ENCODE measurements at regions not wholly inside any gene's neighbourhood (a gene's known extent, or its start where the extent isn't known, plus 50 kb on each side); places are given as distances from the start of the nearest gene placed in this dataset.

DNA sequence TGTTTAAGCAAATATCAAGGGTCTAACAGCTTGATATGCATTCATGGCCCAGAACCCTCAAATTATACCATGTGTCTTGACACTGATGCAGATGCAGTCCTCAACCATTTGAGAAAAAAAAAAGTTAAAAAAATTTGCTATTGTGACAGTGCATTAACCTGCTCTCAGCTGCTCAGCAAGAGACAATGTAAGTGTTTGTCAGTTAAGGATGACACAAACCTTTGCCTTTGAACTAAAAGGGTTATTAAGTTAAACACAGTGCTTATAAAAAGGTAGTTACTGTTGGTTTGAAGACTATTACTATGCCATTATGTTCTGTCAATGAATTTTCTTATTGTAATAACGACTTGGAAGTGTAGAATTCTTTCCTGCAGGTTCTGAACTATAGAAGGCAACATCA, 655.6 kb upstream of the NEGR1 start:
- DNase-seq (ENCODE audit: low spot score) = no peak

GRCh38 chr1:72936942-72937341, 654.6 kb upstream of the NEGR1 start:
- no peak for DNase-seq (ENCODE audit: low spot score)

DNA sequence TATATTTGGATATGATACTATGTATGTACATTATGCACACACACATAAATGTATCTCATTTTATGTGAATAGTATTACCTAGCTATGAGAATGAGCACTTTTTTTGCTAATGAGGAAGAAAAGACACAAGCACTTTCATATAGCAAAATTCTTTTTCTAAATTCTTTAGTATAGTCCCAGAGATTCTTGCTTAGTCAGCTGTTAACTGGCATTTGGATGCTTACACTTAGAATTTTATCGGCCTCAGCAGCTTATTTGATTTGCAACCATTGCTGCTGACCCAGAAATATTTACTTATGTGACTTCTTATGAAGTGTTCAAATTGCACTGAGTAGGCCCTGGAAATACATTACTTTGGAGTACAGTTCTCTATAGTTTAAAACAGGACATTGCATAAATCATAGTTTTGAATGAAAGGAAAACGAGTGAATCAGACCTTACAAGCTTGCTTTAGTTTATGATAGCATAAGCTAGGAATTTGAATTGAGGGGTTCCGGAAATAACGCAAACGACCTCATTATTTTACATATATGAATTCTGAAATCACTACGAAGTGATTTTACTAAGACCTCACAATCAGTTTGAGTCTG, 653.9 kb upstream of the NEGR1 start:
- no peak for DNase-seq (ENCODE audit: low spot score)

- no peak for DNase-seq (ENCODE audit: low spot score)
Observed at GRCh38 chr1:72932025-72932424, 649.7 kb upstream of the NEGR1 start.

GRCh38 chr1:72930528-72930927, 648.2 kb upstream of the NEGR1 start:
- no peak for DNase-seq (ENCODE audit: low spot score)

- no peak for DNase-seq (ENCODE audit: low spot score)
Observed at GRCh38 chr1:72918940-72919339, 636.6 kb upstream of the NEGR1 start.

DNA sequence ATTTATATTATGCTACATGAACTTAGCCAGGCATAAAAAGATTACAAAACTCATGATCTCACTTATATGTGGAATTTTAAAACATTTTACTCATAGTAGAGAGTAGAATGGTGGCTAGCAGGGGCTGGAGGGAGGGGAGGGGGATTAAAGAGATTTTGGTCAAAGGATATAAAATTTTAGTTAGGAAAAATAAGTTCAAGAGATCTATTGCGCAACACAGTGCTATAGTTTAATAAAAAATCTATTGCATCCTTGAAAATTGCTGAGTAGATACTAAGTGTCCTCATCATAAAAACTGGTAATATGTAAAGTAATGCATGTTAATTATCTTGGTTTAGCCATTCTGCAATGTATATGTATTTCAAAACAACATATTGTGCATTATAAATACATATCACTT, 635.6 kb upstream of the NEGR1 start:
- DNase-seq (ENCODE audit: low spot score) = no peak

- no peak for DNase-seq (ENCODE audit: low spot score)
Observed at GRCh38 chr1:72915581-72915980, 633.2 kb upstream of the NEGR1 start.

DNA sequence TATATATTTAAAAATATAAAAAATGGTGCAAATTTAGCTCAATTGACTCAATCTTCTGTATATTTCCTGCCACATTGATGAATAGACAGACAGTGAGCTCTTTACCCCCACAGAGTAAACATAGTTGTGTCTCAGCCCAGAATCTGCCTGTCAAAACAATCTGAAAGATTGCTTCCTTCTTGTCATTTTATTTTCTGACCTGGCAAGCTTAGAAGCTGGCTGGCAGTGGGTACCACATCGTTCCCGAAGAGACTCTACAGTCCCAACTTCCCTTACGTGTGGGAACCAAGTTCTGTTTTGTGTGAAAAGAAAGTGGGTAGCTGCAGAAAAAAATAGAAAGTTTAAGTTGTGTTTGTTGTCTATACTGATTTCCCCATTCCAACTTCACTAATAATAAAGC, 629.3 kb upstream of the NEGR1 start:
- DNase-seq (ENCODE audit: low spot score) = no peak

DNA sequence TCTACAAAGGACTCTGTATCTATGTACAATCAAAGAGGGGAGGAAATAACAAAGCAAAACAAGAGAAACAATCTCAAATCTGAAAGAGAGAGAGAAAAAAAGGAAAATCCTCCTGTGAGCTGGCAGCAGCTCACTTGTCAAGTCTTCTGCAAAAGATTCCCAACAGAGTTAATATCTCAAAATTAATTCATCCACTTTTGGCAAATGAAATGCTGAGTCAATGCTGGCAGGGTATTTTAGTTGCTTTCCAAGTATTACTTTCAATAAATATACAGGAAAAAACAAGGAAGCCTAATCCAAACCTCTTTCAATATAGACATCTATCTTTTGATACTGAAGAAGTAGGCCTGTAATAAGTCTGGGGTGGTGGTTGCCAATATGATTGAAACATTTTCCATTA, 613.9 kb upstream of the NEGR1 start:
- DNase-seq (ENCODE audit: low spot score) = no peak

DNA sequence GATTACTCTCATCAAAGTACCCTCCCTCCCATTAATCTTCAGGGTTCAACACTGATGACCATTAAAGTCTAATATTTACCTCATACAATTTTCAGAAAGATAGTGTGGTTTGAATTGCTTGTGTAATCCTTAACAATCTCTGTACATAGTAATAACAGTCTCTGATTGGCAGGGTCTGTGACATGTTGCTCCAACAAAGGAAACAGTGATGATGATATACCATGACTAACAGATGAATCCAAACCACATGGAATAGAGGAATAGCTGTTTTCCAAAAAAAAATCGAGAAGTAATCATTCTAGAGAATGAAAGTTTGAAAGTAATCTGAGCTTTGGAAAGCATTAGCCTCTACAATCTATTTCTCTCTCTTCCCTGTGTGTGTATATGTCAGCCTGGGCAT, 610.1 kb upstream of the NEGR1 start:
- DNase-seq (ENCODE audit: low spot score) = no peak

DNA sequence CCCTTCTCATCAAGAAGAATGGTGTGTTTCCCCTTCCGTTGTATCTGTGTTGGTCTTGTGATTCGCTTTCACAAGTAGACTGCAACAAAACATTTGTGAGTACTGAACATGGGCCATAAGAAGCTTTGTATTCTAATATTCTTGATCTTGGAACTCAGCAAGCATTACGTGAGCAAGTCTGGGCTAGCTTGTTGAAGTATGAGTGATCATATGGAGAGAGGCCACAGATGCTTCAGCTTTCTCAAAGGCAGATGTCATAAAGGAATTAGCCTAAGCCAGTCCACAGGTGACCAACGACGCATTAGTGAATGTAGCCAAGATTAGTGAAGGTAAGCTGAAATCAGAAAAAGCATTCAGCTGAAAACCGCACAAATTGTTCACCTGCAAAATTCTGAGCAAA, 609.6 kb upstream of the NEGR1 start:
- DNase-seq (ENCODE audit: low spot score) = no peak

- DNase-seq (ENCODE audit: low spot score) = no peak
Observed at GRCh38 chr1:72885841-72886240, 603.5 kb upstream of the NEGR1 start.

- no peak for DNase-seq (ENCODE audit: low spot score)
Observed at GRCh38 chr1:72885017-72885416, 602.7 kb upstream of the NEGR1 start.

DNA sequence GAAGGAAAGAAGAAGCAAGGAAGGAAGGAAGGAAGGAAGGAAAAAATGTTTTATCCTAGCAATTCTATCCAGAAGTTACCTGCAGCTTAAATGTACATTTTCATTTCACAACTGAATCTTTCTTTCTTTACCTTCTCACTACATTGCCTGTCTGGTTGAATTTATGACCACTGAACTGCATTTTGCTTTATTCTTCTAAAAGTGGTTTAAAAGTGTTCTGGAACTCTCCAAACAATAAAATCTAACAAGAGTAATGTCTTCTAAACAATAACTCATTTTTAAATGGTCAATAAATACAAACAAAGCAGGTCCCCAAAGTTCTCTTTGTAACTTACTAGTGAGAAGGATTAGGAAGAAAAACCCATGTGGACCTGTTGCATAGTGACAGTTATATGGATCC, 587.5 kb upstream of the NEGR1 start:
- DNase-seq (ENCODE audit: low spot score) = no peak

GRCh38 chr1:72869441-72869840, 587.1 kb upstream of the NEGR1 start:
- DNase-seq (ENCODE audit: low spot score) = no peak

DNA sequence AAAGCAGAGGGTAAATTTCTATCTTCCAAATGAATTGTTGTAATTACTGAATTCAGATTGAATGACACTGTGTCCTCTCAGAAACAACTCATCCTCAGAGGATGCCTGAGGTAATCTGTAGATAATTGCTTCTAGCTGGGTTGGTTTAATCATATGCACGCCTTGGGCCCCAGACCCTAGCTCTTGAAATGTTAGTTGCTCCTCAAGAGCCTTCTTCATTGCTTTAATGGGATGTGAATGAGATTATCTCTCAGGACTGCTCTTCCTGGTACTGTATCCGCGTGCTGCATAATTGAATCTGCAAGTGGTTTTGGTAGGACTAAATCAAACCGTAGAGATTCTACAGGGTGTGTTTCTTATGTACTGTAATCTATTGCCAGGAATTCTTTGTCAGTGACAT, 569.3 kb upstream of the NEGR1 start:
- DNase-seq (ENCODE audit: low spot score) = no peak

GRCh38 chr1:72848997-72849396, 566.7 kb upstream of the NEGR1 start:
- DNase-seq (ENCODE audit: low spot score) = no peak

DNA sequence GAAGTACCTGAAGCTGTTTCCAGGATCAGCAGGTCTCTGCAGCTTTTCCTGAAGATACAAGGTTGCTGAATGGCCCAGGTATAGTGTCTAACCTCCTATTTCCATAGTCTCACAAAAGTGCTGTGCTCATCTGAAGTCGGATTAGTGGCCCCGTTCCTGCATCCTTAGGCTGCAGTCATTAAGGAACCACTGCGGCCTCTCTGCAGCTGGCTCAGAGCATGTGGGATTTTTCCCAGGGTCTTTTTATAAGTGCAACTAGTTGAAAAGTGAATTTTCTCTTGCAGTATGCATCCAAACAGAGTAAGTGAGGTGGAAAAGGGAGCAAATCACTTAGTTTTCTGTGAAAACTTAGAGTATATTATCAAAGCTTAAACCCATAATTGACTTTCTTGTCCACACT, 565.3 kb upstream of the NEGR1 start:
- DNase-seq (ENCODE audit: low spot score) = no peak

GRCh38 chr1:72846476-72847278, 564.3 kb upstream of the NEGR1 start:
- DNase-seq (ENCODE audit: low spot score) = no peak

- no peak for DNase-seq (ENCODE audit: low spot score)
Observed at GRCh38 chr1:72845981-72846380, 563.6 kb upstream of the NEGR1 start.

GRCh38 chr1:72845381-72845780, 563.0 kb upstream of the NEGR1 start:
- no peak for DNase-seq (ENCODE audit: low spot score)

DNA sequence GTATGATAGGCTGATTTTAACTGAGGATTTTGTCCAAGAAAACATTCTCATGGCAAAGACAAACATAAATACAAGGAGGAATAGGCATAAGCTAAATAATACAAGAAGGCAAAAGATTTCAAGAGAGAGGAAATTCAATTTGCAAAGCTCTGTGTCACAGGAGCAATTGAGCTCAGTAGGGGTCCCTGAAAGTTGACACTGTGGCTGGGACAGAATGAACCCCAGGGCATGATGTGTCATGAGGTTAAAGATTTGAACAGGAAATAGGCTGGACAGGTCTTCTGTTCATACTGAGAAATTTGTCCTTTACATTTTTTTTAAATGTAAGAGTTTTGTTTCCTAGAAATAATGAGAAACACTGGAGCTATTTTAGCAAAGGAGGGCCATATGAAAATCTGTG, 555.4 kb upstream of the NEGR1 start:
- no peak for DNase-seq (ENCODE audit: low spot score)

Measured in hematopoietic multipotent progenitor cell treated with erythropoietin and hydrocortisone succinate and interleukin-3 and kit ligand, for 15 days (in vitro differentiated cells).